MCF 10A (cell line): ENCODE measurements at regions not wholly inside any gene's neighbourhood (a gene's known extent, or its start where the extent isn't known, plus 50 kb on each side); places are given as distances from the start of the nearest gene placed in this dataset.

Experiments used
- BruUV-seq: library from RNA; stranded (reverse); fragments of 400-500 nt; replicated peaks from 2 replicates; lab custom pipeline; 2021; lab: Mats Ljungman, UMichigan
- CTCF ChIA-PET: fragments of 300-600 bp; sonication (Branson Sonifier 250); formaldehyde crosslinking; extraction: SDS; loops from one replicate; lab custom pipeline; 2021; ENCODE audit warnings: antibody characterized with exemption, inconsistent platforms; lab: Yijun Ruan, JAX
- POLR2A ChIA-PET: fragments of 300-600, 350-650 bp; sonication (Branson Sonifier 250); formaldehyde crosslinking; extraction: SDS; loops from one replicate; lab custom pipeline; 2020; ENCODE audit warnings: antibody characterized with exemption, inconsistent platforms; lab: Yijun Ruan, JAX
- DNase-seq: peaks from one replicate; pipeline ENCODE4 v3.0.0-alpha.2; 2018; ENCODE audit not compliant: unreplicated experiment
- H3K27ac Mint-ChIP-seq: one replicate; pipeline ENCODE4 v1.8.0; 2022; ENCODE audit warnings: mild to moderate bottlenecking, low read depth, mixed read lengths; ENCODE audit not compliant: unreplicated experiment
- H3K27me3 Mint-ChIP-seq: one replicate; pipeline ENCODE4 v1.8.0; 2022; ENCODE audit warnings: mixed read lengths; ENCODE audit not compliant: insufficient read depth, unreplicated experiment
- H3K36me3 Mint-ChIP-seq: one replicate; pipeline ENCODE4 v1.8.0; 2022; ENCODE audit warnings: mild to moderate bottlenecking, moderate library complexity, mixed read lengths; ENCODE audit not compliant: insufficient read depth, unreplicated experiment
- H3K4me1 Mint-ChIP-seq: one replicate; pipeline ENCODE4 v1.8.0; 2022; ENCODE audit warnings: mixed read lengths; ENCODE audit not compliant: insufficient read depth, unreplicated experiment
- H3K4me3 Mint-ChIP-seq: one replicate; pipeline ENCODE4 v1.8.0; 2022; ENCODE audit warnings: mild to moderate bottlenecking, moderate library complexity, mixed read lengths; ENCODE audit not compliant: unreplicated experiment
- H3K9me3 Mint-ChIP-seq: one replicate; pipeline ENCODE4 v1.8.0; 2022; ENCODE audit warnings: mixed read lengths; ENCODE audit not compliant: unreplicated experiment
- intact Hi-C: fragments of 100-400 bp; cut with micrococcal nuclease; formaldehyde crosslinking; loops from 2 replicates; pipeline ENCODE4 v1.14.1; 2022
- TF ChIP-seq, protein P1 (sequence below): fragments of 200-600 bp; IDR thresholded peaks from one replicate; pipeline ENCODE4 v1.8.0; 2022; ENCODE audit warnings: antibody characterized with exemption, mild to moderate bottlenecking; ENCODE audit not compliant: unreplicated experiment

DNA sequence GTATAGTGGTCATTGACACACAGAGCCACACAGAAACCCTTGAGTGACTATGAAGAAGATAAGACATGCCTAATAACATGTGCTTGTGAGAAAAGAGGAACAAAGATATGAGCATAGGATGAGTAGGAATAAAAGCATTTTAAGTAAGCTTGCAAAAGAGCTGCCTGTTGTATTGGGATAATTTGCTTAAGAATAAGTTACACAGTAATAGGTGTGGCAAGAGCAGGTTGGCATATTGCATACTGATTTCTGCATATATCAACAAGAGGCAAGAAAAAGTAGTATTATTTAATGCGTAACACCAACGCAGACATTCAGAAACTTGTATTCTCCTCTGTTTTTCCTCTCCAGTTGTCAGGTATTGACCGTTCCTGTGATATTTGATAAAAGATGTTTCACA is 111.5 kb upstream of the UGT8 start:
- Mint-ChIP-seq H3K9me3 (peaks cover 2% of the 10 kb centered on the region), H3K27me3 (no peaks in the 10 kb centered on the region), H3K4me1 (no peaks in the 10 kb centered on the region), H3K36me3 (no peaks in the 10 kb centered on the region), H3K4me3 (no peak overlapping the region), H3K27ac (no peak overlapping the region)
- TF ChIP-seq, protein P1, sequence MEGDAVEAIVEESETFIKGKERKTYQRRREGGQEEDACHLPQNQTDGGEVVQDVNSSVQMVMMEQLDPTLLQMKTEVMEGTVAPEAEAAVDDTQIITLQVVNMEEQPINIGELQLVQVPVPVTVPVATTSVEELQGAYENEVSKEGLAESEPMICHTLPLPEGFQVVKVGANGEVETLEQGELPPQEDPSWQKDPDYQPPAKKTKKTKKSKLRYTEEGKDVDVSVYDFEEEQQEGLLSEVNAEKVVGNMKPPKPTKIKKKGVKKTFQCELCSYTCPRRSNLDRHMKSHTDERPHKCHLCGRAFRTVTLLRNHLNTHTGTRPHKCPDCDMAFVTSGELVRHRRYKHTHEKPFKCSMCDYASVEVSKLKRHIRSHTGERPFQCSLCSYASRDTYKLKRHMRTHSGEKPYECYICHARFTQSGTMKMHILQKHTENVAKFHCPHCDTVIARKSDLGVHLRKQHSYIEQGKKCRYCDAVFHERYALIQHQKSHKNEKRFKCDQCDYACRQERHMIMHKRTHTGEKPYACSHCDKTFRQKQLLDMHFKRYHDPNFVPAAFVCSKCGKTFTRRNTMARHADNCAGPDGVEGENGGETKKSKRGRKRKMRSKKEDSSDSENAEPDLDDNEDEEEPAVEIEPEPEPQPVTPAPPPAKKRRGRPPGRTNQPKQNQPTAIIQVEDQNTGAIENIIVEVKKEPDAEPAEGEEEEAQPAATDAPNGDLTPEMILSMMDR = no peak
- intact Hi-C loops = no loop called here
- POLR2A ChIA-PET = no interaction called here
- DNase-seq = no peak
- CTCF ChIA-PET = interaction anchor here (0.7 to 1.0 kb wide), 2 partner anchors 32 to 41 kb away, joined by 3 to 4 read pairs; no protein-coding TSS in a partner anchor
- no TSS peak for BruUV-seq

DNA sequence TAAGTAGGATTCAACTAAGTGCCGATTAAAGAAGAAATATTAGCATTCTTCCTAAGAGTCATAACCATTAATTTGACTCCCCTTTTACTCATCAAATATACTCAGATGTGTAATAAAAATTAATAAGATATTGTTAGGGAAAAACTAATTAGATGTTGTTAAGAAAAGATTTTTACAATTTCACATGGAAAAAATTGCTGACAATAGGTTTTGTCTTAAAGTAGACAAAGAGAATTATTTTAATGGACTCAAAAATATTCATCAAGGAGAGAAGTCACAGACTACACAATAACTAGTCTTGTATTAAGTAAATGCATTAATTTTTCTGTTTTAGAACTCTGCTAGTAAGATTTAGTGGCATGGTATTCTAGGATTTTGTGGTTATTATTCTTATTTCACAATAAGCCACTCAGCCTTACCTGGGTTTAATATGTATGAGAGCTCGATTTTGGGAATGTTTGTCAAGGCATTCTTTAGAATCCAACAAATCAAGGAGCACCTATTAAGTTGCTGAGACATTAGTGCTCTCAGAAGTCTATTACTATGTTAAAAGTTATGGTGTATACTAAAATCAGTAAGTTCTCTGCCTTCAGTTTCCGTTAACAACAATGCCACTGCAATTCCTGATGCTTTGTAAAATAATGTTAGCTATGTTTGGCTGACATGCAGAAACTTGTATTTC is 110.2 kb upstream of the UGT8 start:
- DNase-seq = no peak
- intact Hi-C loops = no loop called here
- TF ChIP-seq, protein P1 = no peak
- no TSS peak for BruUV-seq
- no peaks in the 10 kb centered on the region for H3K4me1 Mint-ChIP-seq
- H3K36me3 Mint-ChIP-seq = no peaks in the 10 kb centered on the region
- H3K9me3 Mint-ChIP-seq = peaks cover 8% of the 10 kb centered on the region
- H3K4me3 Mint-ChIP-seq = no peak overlapping the region
- ChIA-PET POLR2A (no interaction called here), CTCF (interaction anchor here (0.6 kb wide), 1 partner anchor 66 kb away, joined by 3 read pairs; no protein-coding TSS in a partner anchor)
- H3K27ac Mint-ChIP-seq = no peak overlapping the region
- H3K27me3 Mint-ChIP-seq = no peaks in the 10 kb centered on the region

- no peak overlapping the region for H3K27ac Mint-ChIP-seq
- intact Hi-C loops = no loop called here
- no peaks in the 10 kb centered on the region for H3K4me1 Mint-ChIP-seq
- no TSS peak for BruUV-seq
- no peak overlapping the region for H3K4me3 Mint-ChIP-seq
- H3K9me3 Mint-ChIP-seq = peaks cover 8% of the 10 kb centered on the region
- DNase-seq = peak; percentile 9
- H3K36me3 Mint-ChIP-seq = no peaks in the 10 kb centered on the region
- no peaks in the 10 kb centered on the region for H3K27me3 Mint-ChIP-seq
- CTCF ChIA-PET = interaction anchor here (0.6 kb wide), 1 partner anchor 18 kb away, joined by 4 read pairs; no protein-coding TSS in a partner anchor
- POLR2A ChIA-PET = no interaction called here
- TF ChIP-seq, protein P1 = no peak
Observed at GRCh38 chr4:114494246-114494803, 104.3 kb upstream of the UGT8 start.

GRCh38 chr4:114495471-114495928 is 103.1 kb upstream of the UGT8 start:
- Mint-ChIP-seq H3K9me3 (peaks cover 8% of the 10 kb centered on the region), H3K27me3 (peaks cover 2% of the 10 kb centered on the region), H3K36me3 (no peaks in the 10 kb centered on the region), H3K27ac (no peak overlapping the region), H3K4me3 (no peak overlapping the region), H3K4me1 (no peaks in the 10 kb centered on the region)
- CTCF ChIA-PET = interaction anchor here (1.2 kb wide), 2 partner anchors 15 to 24 kb away, joined by 3 read pairs; no protein-coding TSS in a partner anchor
- TF ChIP-seq, protein P1 = no peak
- POLR2A ChIA-PET = no interaction called here
- DNase-seq = no peak
- intact Hi-C loops = no loop called here
- BruUV-seq = no TSS peak
